Heart left ventricle (tissue), 16 donors: ENCODE measurements at regions not wholly inside any gene's neighbourhood (a gene's known extent, or its start where the extent isn't known, plus 50 kb on each side); places are given as distances from the start of the nearest gene placed in this dataset.

ENCODE experiments used
- ATAC-seq, 4 donors: fragments of 200-7000 bp; cut with Tn5 transposase; one replicate each; pipeline ENCODE4 v1.9.1; 2020 to 2022; ENCODE audit warnings: moderate library complexity in 4 of 4, mild to moderate bottlenecking in 3 of 4, moderate number of reproducible peaks in 1 of 4
- DNase-seq, 5 donors: peaks; one replicate each; pipeline ENCODE4 v3.0.0-alpha.2; 2020
- H3K27ac ChIP-seq, 12 donors: fragments of 200-600 bp; sonication (generic) in 4 of 12; one replicate each; pipeline versions ENCODE4 v1.5.0 to v1.8.0; 2016 to 2022; ENCODE audit warnings: mild to moderate bottlenecking in 2 of 12
- H3K27me3 ChIP-seq, 9 donors: fragments of 200-600 bp; sonication (generic) in 2 of 9; one replicate each; pipeline versions ENCODE4 v1.5.1 to v1.8.0; 2016 to 2022; ENCODE audit warnings: mild to moderate bottlenecking in 3 of 9
- H3K36me3 ChIP-seq, 9 donors: fragments of 200-600 bp; sonication (generic) in 2 of 9; one replicate each; pipeline versions ENCODE4 v1.5.0 to v1.8.0; 2018 to 2022; ENCODE audit warnings: mild to moderate bottlenecking in 2 of 9
- H3K4me1 ChIP-seq, 12 donors: fragments of 200-600 bp; sonication (generic) in 4 of 12; one replicate each; pipeline versions ENCODE4 v1.5.0 to v1.8.0; 2016 to 2022; ENCODE audit warnings: mild to moderate bottlenecking in 3 of 12
- H3K4me3 ChIP-seq, 12 donors: fragments of 200-600 bp; sonication (generic) in 4 of 12; one replicate each; pipeline versions ENCODE4 v1.5.0 to v1.8.0; 2017 to 2022; ENCODE audit warnings: mild to moderate bottlenecking in 9 of 12, moderate library complexity in 4 of 12
- H3K9me3 ChIP-seq, 12 donors: fragments of 200-600 bp; sonication (generic) in 4 of 12; one replicate each; pipeline versions ENCODE4 v1.5.0 to v1.8.0; 2016 to 2022; ENCODE audit warnings: mild to moderate bottlenecking in 1 of 12
- CTCF ChIP-seq, 12 donors: fragments of 200-600 bp; sonication (generic) in 4 of 12; IDR thresholded peaks; one replicate each; pipeline versions ENCODE4 v1.5.0 to v1.8.0; 2018 to 2022; ENCODE audit warnings: antibody characterized with exemption in 12 of 12, mild to moderate bottlenecking in 5 of 12
- POLR2A ChIP-seq, 2 donors: fragments of 450-650 bp; IDR thresholded peaks; one replicate each; pipeline ENCODE4 v1.6.1; 2017; ENCODE audit warnings: antibody characterized with exemption in 2 of 2, mild to moderate bottlenecking in 2 of 2, moderate library complexity in 2 of 2
- WGBS, 4 donors: extraction: QIAGEN DNeasy Blood & Tissue Kit in 2 of 4; methylation state at CpG; one replicate each; pipeline versions ENCODE4 v1.1.5 to v1.1.7; 2013 to 2018; 5-methylcytosine and 5-hydroxymethylcytosine counted together
- intact Hi-C, 10 donors: fragments of 100-400 bp; cut with DNase I; formaldehyde crosslinking; loops; one replicate each; pipeline versions ENCODE4 v1.11.1 to v1.14.2; 2022
- donor health status: ischemic (EF 13 %, LVEDD 7.1; RV severe dilation, severe dysfunction).
- donor health status: healthy with polysubstance abuse.
- donor health status: DM: no; HTN: yes; CAD: no.
- donor health status: DM: no; HTN: no; CAD: no.
- donor health status: ischemic (EF 25% LVEDD 6.9; RV normal size, moderate dysfunction).
- donor health status: ischemic (EF 25% LVEDD 5.7; RV mildly dilated, moderate dysfunction).
- donor health status: healthy.
- donor health status: DM: yes; HTN: yes; CAD: no.
- donor health status: ischemic (EF 35%, LVEDD 5.7; RV mildly dilated, moderate dysfunction).
- donor health status: nonischemic (EF 11% LVEDD 7.7; RV severe dilation, severe dysfunction).
- donor health status: DM: yes; HTN: yes; CAD: no.
- donor health status: PGD.
- donor health status: ischemic (EF 29% LVEDD 5.4; RV normal size, mild dysfunction).
- donor health status: nonischemic (EF 23%, LVEDD 6.1; RV moderate dilation, normal function).

GRCh38 chr3:88443066-88443465 lies 293.3 kb downstream of the C3orf38 start:
- intact Hi-C loops = no loop called here
- no peaks in the 10 kb centered on the region for H3K36me3 ChIP-seq
- TF ChIP-seq CTCF (IDR thresholded peaks at IDR 0.05) (no peak), POLR2A (IDR thresholded peaks at IDR 0.05) (no peak)
- H3K4me1 ChIP-seq = peaks cover 0 to 7% (median 0%) of the 10 kb centered on the region in 12 donors
- 7 to 12% (median 9%) methylated on average over 1 of the region's 1 CpG for WGBS, 4 donors
- ATAC-seq = no peak
- no peaks in the 10 kb centered on the region for H3K9me3 ChIP-seq
- H3K27me3 ChIP-seq = no peaks in the 10 kb centered on the region
- DNase-seq = no peak
- no peak overlapping the region for H3K27ac ChIP-seq
- H3K4me3 ChIP-seq = no peak overlapping the region

- Histone ChIP-seq H3K4me3 (no peak overlapping the region), H3K4me1 (peaks cover 0 to 7% (median 0%) of the 10 kb centered on the region in 12 donors), H3K36me3 (no peaks in the 10 kb centered on the region), H3K9me3 (no peaks in the 10 kb centered on the region), H3K27ac (no peak overlapping the region), H3K27me3 (no peaks in the 10 kb centered on the region)
- DNase-seq = no peak
- ATAC-seq = no peak
- WGBS, 4 donors = 53 to 72% (median 66%) methylated on average over 1 of the region's 1 CpG
- intact Hi-C loops = no loop called here
- TF ChIP-seq POLR2A (IDR thresholded peaks at IDR 0.05) = no peak
- no peak for TF ChIP-seq CTCF (IDR thresholded peaks at IDR 0.05)
These were observed 294.5 kb downstream of the C3orf38 start for GRCh38 chr3:88444251-88444650.

- no peaks in the 10 kb centered on the region for H3K4me1 ChIP-seq
- peaks cover 0 to 7% (median 0%) of the 10 kb centered on the region in 12 donors for H3K9me3 ChIP-seq
- intact Hi-C loops = no loop called here
- TF ChIP-seq CTCF (IDR thresholded peaks at IDR 0.05) = no peak
- no peaks in the 10 kb centered on the region for H3K36me3 ChIP-seq
- H3K4me3 ChIP-seq = no peak overlapping the region
- no peaks in the 10 kb centered on the region for H3K27me3 ChIP-seq
- DNase-seq (no peak), ATAC-seq (no peak)
- H3K27ac ChIP-seq = no peak overlapping the region
- WGBS, 4 donors = 93 to 95% (median 94%) methylated on average over 4 of the region's 4 CpGs
These were observed 302.5 kb downstream of the C3orf38 start for GRCh38 chr3:88452228-88452627.

GRCh38 chr3:88460369-88460768 lies 310.6 kb downstream of the C3orf38 start:
- intact Hi-C loops = no loop called here
- no peaks in the 10 kb centered on the region for H3K36me3 ChIP-seq
- no peak for TF ChIP-seq CTCF (IDR thresholded peaks at IDR 0.05)
- no peak for TF ChIP-seq POLR2A (IDR thresholded peaks at IDR 0.05)

More at GRCh38 chr3:88460369-88460768, 310.6 kb downstream of the C3orf38 start:
- ATAC-seq (no peak), DNase-seq (no peak)
- Histone ChIP-seq H3K27me3 (no peaks in the 10 kb centered on the region), H3K4me3 (no peak overlapping the region), H3K4me1 (no peaks in the 10 kb centered on the region), H3K27ac (no peak overlapping the region), H3K9me3 (peaks cover 0 to 10% (median 0%) of the 10 kb centered on the region in 12 donors)
- WGBS, 4 donors = 72 to 83% (median 79%) methylated on average over 3 of the region's 3 CpGs
